H9 (cell line): ENCODE measurements at regions not wholly inside any gene's neighbourhood (a gene's known extent, or its start where the extent isn't known, plus 50 kb on each side); places are given as distances from the start of the nearest gene placed in this dataset.

ENCODE experiments used
- DNase-seq: peaks from one replicate; pipeline ENCODE4 v3.0.0-alpha.2; 2017
- H2AFZ ChIP-seq: one replicate; pipeline ENCODE4 v1.6.1; 2013; ENCODE audit warnings: mild to moderate bottlenecking, low read length, control low read depth, moderate library complexity
- H2AK5ac ChIP-seq: 2 replicates; pipeline ENCODE4 v1.6.1; 2013; ENCODE audit warnings: low read length, control low read depth, mixed read lengths; ENCODE audit not compliant: insufficient read length
- H2BK120ac ChIP-seq: one replicate; pipeline ENCODE4 v1.6.1; 2013; ENCODE audit warnings: low read depth, mild to moderate bottlenecking, low read length, control low read depth, inconsistent platforms; ENCODE audit not compliant: poor library complexity, severe bottlenecking
- H2BK12ac ChIP-seq: 2 replicates; pipeline ENCODE4 v1.6.1; 2013; ENCODE audit warnings: low read length, control low read depth, mixed read lengths, low read depth; ENCODE audit not compliant: insufficient read length
- H2BK15ac ChIP-seq: 2 replicates; pipeline ENCODE4 v1.6.1; 2013; ENCODE audit warnings: low read depth, low read length, control low read depth
- H2BK20ac ChIP-seq: one replicate; pipeline ENCODE4 v1.6.1; 2013; ENCODE audit warnings: low read depth, mild to moderate bottlenecking, low read length, control low read depth, inconsistent platforms; ENCODE audit not compliant: poor library complexity, severe bottlenecking
- H2BK5ac ChIP-seq: 2 replicates; pipeline ENCODE4 v1.6.1; 2013; ENCODE audit warnings: low read length, control low read depth, mixed read lengths; ENCODE audit not compliant: insufficient read length
- H3K14ac ChIP-seq: 2 replicates; pipeline ENCODE4 v1.6.1; 2013; ENCODE audit warnings: low read length, control low read depth; ENCODE audit not compliant: insufficient read depth
- H3K18ac ChIP-seq: 2 replicates; pipeline ENCODE4 v1.6.1; 2013; ENCODE audit warnings: low read depth, mild to moderate bottlenecking, mixed read lengths, low read length, control low read depth; ENCODE audit not compliant: insufficient read length
- H3K23ac ChIP-seq: 2 replicates; pipeline ENCODE4 v1.6.1; 2013; ENCODE audit warnings: low read length, control low read depth, mixed read lengths, low read depth; ENCODE audit not compliant: insufficient read length
- H3K23me2 ChIP-seq: 2 replicates; pipeline ENCODE4 v1.6.1; 2013; ENCODE audit warnings: low read depth, mild to moderate bottlenecking, mixed read lengths, low read length, control low read depth; ENCODE audit not compliant: insufficient read length, poor library complexity, severe bottlenecking
- H3K27ac ChIP-seq: 2 replicates; pipeline ENCODE4 v1.5.1; 2013; ENCODE audit warnings: low read length, control low read depth, mixed read lengths, low read depth; ENCODE audit not compliant: insufficient read length
- H3K27me3 ChIP-seq: 2 replicates; pipeline ENCODE4 v1.6.1; 2013; ENCODE audit warnings: low read length, control low read depth, inconsistent platforms; ENCODE audit not compliant: insufficient read depth
- H3K4ac ChIP-seq: 2 replicates; pipeline ENCODE4 v1.6.1; 2013; ENCODE audit warnings: low read depth, mild to moderate bottlenecking, control low read depth, inconsistent platforms, low read length, moderate library complexity
- H3K4me1 ChIP-seq: 2 replicates; pipeline ENCODE4 v1.6.1; 2013; ENCODE audit warnings: low read length, control low read depth, inconsistent platforms; ENCODE audit not compliant: insufficient read depth
- H3K4me2 ChIP-seq: 2 replicates; pipeline ENCODE4 v1.6.1; 2013; ENCODE audit warnings: low read length, control low read depth, mixed read lengths; ENCODE audit not compliant: insufficient read length, insufficient read depth
- H3K56ac ChIP-seq: 2 replicates; pipeline ENCODE4 v1.6.1; 2013; ENCODE audit warnings: low read depth, mild to moderate bottlenecking, mixed read lengths, low read length, control low read depth; ENCODE audit not compliant: insufficient read length
- H3K79me1 ChIP-seq: 2 replicates; pipeline ENCODE4 v1.6.1; 2013; ENCODE audit warnings: low read depth, mild to moderate bottlenecking, moderate library complexity, low read length, control low read depth, inconsistent platforms; ENCODE audit not compliant: insufficient read depth, poor library complexity, severe bottlenecking
- H3K79me2 ChIP-seq: 2 replicates; pipeline ENCODE4 v1.6.1; 2013; ENCODE audit warnings: low read length, control low read depth, inconsistent platforms; ENCODE audit not compliant: insufficient read depth
- H3K9ac ChIP-seq: 2 replicates; pipeline ENCODE4 v1.6.1; 2013; ENCODE audit warnings: low read length, control low read depth, mixed read lengths; ENCODE audit not compliant: insufficient read length; ENCODE audit errors: extremely low read depth
- H3K9me3 ChIP-seq: one replicate; pipeline ENCODE4 v1.6.1; 2013; ENCODE audit warnings: low read depth, low read length, inconsistent platforms; ENCODE audit not compliant: control insufficient read depth
- H3T11ph ChIP-seq: one replicate; pipeline ENCODE4 v1.6.1; 2013; ENCODE audit warnings: mild to moderate bottlenecking, low read length, control low read depth, inconsistent platforms
- H4K20me1 ChIP-seq: one replicate; pipeline ENCODE4 v1.6.1; 2013; ENCODE audit not compliant: control insufficient read depth, insufficient read length, insufficient read depth
- H4K5ac ChIP-seq: 2 replicates; pipeline ENCODE4 v1.6.1; 2013; ENCODE audit warnings: low read depth, mild to moderate bottlenecking, mixed read lengths, low read length, control low read depth; ENCODE audit not compliant: insufficient read length
- H4K8ac ChIP-seq: replicated peaks from 2 replicates; pipeline ENCODE4 v1.6.1; 2013; ENCODE audit warnings: low read length, control low read depth, mixed read lengths, low read depth; ENCODE audit not compliant: insufficient read length
- H4K91ac ChIP-seq: 2 replicates; pipeline ENCODE4 v1.6.1; 2013; ENCODE audit warnings: low read depth, mild to moderate bottlenecking, moderate library complexity, mixed read lengths, low read length, control low read depth; ENCODE audit not compliant: insufficient read length
- H3K27ac Mint-ChIP-seq, 3 experiments: 2 replicates in 2 of 3; 3 replicates in 1 of 3; pipeline ENCODE4 v1.8.0; 2020 to 2021; ENCODE audit warnings: mixed read lengths in 3 of 3, mild to moderate bottlenecking in 1 of 3, moderate library complexity in 1 of 3
- H3K27me3 Mint-ChIP-seq: 2 replicates; pipeline ENCODE4 v1.8.0; 2021; ENCODE audit warnings: low read depth, mild to moderate bottlenecking, moderate library complexity, mixed read lengths
- H3K36me3 Mint-ChIP-seq, 3 experiments: 2 replicates in 2 of 3; 3 replicates in 1 of 3; pipeline ENCODE4 v1.8.0; 2020 to 2021; ENCODE audit warnings: low read depth in 3 of 3, mixed read lengths in 3 of 3; ENCODE audit not compliant: insufficient read depth in 1 of 3
- H3K4me1 Mint-ChIP-seq, 2 experiments: 2 replicates each; pipeline ENCODE4 v1.8.0; 2020; ENCODE audit warnings: mixed read lengths in 2 of 2
- H3K4me3 Mint-ChIP-seq, 2 experiments: 2 replicates in 1 of 2; 3 replicates in 1 of 2; pipeline ENCODE4 v1.8.0; 2020 to 2021; ENCODE audit warnings: mild to moderate bottlenecking in 2 of 2, mixed read lengths in 2 of 2, moderate library complexity in 1 of 2
- H3K9me3 Mint-ChIP-seq, 2 experiments: 2 replicates in 1 of 2; 3 replicates in 1 of 2; pipeline ENCODE4 v1.8.0; 2020; ENCODE audit warnings: mild to moderate bottlenecking in 2 of 2, mixed read lengths in 2 of 2, moderate library complexity in 1 of 2
- CTCF ChIP-seq: fragments of 200-600 bp; sonication (generic); conservative IDR thresholded peaks from 3 replicates; pipeline ENCODE4 v1.8.0; 2021; ENCODE audit warnings: antibody characterized with exemption, mild to moderate bottlenecking
- WGBS: extraction: QIAGEN DNeasy Blood & Tissue Kit; methylation state at CpG from one replicate; pipeline ENCODE4 v1.1.7; 2013; ENCODE audit warnings: missing lambda C conversion rate, low lambda C conversion rate, mixed read lengths; ENCODE audit not compliant: insufficient read length; ENCODE audit errors: extremely low coverage; 5-methylcytosine and 5-hydroxymethylcytosine counted together

GRCh38 chr16:51565184-51565583, 414.1 kb upstream of the SALL1 start:
- H3K18ac ChIP-seq: no peak overlapping the region
- no peak overlapping the region for H3K14ac ChIP-seq
- no peak overlapping the region for H3K4me2 ChIP-seq
- no peak overlapping the region for H4K8ac ChIP-seq
- H3K79me2 ChIP-seq: no peaks in the 10 kb centered on the region
- no peaks in the 10 kb centered on the region for H3K23me2 ChIP-seq
- H3K4ac ChIP-seq: no peak overlapping the region
- H3K4me1 ChIP-seq: no peaks in the 10 kb centered on the region
- H4K5ac ChIP-seq: no peak overlapping the region
- no peaks in the 10 kb centered on the region for H4K20me1 ChIP-seq
- H3K79me1 ChIP-seq: no peaks in the 10 kb centered on the region
- no peak overlapping the region for H2BK15ac ChIP-seq
- no peak overlapping the region for H3K4me3 Mint-ChIP-seq
- no peak overlapping the region for H2AFZ ChIP-seq
- no peak overlapping the region for H2BK20ac ChIP-seq
- no peak overlapping the region for H3K9ac ChIP-seq
- H2AK5ac ChIP-seq: no peak overlapping the region
- H3K27me3 ChIP-seq: no peaks in the 10 kb centered on the region
- no peak overlapping the region for H3K27ac ChIP-seq
- H3K23ac ChIP-seq: no peak overlapping the region
- H2BK12ac ChIP-seq: no peak overlapping the region
- H3K27me3 Mint-ChIP-seq: no peaks in the 10 kb centered on the region
- peaks cover 8 to 11% of the 10 kb centered on the region in 2 experiments; a peak in 4 of 5 replicates for H3K9me3 Mint-ChIP-seq
- no peak for DNase-seq
- peaks cover 3 to 4% of the 10 kb centered on the region in 2 experiments; a peak in 1 of 4 replicates for H3K4me1 Mint-ChIP-seq
- H3K27ac Mint-ChIP-seq: no peak overlapping the region
- peaks cover 0 to 12% (median 4%) of the 10 kb centered on the region in 3 experiments; a peak in 4 of 7 replicates for H3K36me3 Mint-ChIP-seq
- H3K56ac ChIP-seq: no peak overlapping the region
- no peak overlapping the region for H3T11ph ChIP-seq
- no peak overlapping the region for H2BK5ac ChIP-seq
- no peak for TF ChIP-seq CTCF
- WGBS: no CpG with 5 or more reads among the region's 4 CpGs
- no peaks in the 10 kb centered on the region for H3K9me3 ChIP-seq
- no peak overlapping the region for H2BK120ac ChIP-seq
- H4K91ac ChIP-seq: no peak overlapping the region
